ENCODE measurements at regions not wholly inside any gene's neighbourhood (a gene's known extent, or its start where the extent isn't known, plus 50 kb on each side); places are given as distances from the start of the nearest gene placed in this dataset.

DNA sequence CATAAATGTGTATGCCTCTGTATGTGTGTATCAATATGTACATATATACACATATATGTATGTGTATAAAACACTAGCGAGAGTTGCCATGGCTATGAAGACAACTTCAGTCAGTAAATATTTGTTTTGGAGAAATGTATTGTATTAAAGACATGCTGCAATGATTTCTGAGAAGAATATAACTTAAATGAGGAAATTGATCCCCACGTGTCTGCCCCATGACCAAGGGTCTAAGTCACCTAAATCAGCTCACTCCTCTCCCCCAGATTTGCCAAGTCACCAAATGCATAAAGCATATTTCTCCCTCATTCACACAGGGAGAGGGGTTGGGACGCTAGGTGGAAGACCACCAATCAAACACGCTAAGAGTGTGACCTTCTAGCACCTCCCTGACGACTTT lies 58.3 kb upstream of the LYST start:
- no peak overlapping the region for H3K4me3 ChIP-seq

DNA sequence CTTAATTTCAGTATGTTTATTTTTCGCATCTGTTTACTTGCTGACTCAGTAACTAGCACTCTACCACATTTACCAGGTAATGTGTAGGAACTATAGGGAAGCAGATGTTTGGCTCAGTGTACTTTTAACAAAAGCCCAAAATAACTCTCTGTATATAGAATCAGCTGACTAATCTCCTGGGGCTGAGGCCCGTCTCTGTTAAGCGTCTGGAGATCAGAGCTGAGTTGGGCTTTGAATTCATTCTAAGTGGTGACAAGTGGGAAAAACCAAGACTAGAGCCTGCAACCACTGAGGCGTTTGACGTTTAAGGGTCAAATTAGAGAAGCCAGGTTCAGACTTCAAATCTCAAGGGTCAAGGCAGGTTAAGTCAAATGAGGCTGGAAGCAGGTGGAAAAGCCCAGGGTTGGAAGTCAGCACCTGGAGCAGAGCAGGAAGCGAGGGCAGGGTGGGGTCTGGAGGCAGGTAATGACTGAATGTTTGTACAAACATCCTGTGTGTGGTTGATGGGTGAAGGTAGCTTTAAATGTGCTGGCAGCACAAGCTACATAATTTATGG lies 56.8 kb upstream of the LYST start:
- H3K4me3 ChIP-seq: no peak overlapping the region
- peak overlapping the region in 15 of 21 experiments; percentile 4 to 71 (median 46) for H3K27ac ChIP-seq

More for the DNA sequence above, 58.3 kb upstream of the LYST start:
- no peak overlapping the region for H3K27ac ChIP-seq

DNA sequence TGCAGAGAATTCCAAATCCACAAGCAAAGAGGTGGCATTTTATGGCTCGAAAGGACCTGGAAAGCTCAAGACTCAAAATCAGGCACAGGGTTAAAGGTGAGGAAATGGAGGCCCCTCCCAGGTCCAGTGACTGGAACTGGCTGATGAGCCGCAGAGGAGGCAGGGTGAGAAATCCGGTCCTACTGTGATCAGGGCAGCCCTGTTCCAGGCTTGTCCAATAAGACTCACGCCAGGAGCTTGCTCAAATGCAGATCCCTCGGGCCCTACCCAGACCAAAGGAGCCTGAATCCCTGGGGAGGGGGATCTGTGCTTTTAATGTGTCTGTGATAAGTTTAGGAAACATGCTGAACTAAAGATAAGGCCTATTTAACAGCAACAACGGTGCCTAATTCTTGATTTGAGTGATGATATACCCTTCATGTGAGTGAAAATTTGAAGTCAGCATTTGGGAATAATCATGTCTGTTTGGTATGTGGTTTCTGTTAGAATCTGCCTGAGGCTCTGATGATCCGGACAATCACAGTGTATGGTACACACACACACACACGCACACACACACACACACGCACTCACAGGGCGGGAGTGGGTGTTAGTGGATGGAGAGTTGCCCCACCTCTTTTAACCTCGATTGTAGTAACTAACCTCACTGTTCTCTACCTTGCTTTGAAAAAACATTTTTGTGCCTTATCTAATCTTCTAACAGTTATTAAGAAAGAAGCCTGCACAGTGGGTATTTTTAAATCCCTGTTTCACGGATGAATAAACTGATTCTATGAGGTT lies 54.1 kb upstream of the LYST start:
- no peak overlapping the region for H3K4me3 ChIP-seq
- peak overlapping the region in 20 of 21 experiments; percentile 45 to 90 (median 72) for H3K27ac ChIP-seq

DNA sequence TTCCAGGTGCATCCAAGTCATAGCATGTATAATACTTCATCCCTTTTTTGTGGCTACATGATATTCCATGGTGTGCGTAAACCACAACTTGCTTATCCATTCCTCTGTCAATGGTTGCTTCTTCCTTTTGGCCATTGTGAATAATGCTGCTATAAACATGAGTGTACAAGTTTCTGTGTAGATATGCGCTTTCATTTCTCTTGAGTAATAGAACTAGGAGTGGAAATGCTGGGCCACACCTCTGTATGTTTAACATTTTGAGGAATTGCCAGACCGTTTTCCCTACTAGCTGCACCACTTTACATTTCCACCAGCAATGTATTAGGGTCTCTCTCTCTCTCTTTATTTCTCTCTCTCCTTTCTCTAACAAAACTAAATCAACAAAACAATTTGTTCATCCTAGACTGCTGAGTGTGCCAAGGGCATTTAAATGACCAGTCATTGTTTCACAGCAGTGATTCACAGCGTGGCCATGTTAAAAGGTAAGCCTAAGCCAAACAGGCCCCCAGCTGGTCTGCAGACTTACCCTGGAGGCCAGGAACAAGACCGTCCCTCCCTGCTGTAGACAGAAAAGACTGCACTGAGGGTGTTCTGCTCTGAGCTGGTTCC lies 53.2 kb upstream of the LYST start:
- no peak overlapping the region for H3K4me3 ChIP-seq
- peak overlapping the region in 20 of 21 experiments; percentile 45 to 90 (median 72) for H3K27ac ChIP-seq

DNA sequence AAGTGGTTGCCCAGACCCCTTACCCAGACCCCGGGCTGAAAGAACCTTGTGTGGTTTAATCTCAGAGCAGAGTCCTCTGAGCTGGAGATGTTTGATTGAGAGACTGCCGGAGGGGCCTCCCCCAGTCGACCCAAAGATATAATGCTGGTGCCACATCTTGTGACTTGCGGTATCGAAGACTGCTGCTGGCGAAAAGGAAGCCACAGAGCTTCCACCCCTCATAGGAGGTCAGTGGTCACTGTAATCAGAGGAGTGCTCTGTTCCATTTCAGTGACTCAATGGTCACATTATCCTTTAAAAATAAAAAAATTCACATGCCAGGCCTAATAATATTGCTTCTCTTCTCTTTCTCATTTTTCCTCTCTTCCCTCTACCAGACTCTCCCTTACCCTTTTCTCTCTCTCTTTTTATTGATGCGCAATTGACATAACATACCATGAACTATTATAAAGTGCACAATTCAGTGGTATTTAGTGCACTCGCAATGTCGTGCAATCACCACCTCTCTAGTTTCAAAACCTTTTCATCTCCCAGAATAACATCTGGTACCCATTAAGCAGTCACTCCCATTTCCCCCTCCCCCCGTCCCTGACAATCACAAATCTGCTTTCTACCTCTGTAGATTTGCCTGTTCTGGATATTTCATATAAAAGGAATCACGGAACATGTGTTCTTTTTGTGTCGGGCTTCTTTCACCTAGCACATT lies 52.6 kb upstream of the LYST start:
- H3K27ac ChIP-seq: peak overlapping the region in 20 of 21 experiments; percentile 43 to 90 (median 78)
- H3K4me3 ChIP-seq: no peak overlapping the region

DNA sequence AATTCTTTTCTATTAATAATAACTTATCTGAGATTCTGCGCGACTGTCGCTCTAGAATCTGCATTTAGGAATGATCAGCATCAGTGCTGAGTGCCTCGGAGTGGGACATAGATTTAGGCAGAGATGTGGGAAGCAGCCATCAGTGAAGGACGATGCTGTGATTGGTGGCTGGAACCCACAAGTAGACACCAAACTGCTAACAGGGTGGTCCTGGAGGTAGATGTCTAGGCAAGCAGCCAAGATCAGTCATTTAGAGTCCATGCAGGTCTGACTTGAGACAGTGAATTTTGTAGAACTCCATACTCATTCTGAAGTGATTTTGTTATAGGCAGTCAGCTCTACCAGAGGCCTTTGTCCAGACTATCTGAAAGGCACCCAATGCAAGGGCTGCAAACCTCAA lies 51.8 kb upstream of the LYST start:
- H3K27ac ChIP-seq: peak overlapping the region in 19 of 21 experiments; percentile 35 to 90 (median 80)

DNA sequence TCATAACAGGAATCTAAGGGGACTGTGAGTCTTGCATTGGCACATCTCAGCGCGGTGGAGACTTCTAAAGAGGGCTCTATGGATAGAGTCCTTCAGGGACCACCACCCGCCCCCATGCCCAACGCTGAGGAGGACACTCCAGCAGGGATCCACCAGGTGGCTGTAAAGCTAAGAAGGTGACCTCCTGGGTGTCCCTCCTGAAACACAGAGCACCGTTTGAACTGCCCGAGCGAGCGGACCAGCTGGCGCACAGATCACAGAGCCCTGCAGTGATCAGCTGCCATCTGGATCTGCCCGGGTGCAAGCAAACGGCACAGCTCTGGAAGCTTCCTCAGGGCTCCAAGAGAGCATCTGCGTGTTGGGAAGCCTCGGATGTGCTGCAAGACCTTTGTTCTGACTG lies 51.3 kb upstream of the LYST start:
- peak overlapping the region in 20 of 21 experiments; percentile 35 to 90 (median 80) for H3K27ac ChIP-seq
- no peak overlapping the region for H3K4me3 ChIP-seq

More for the DNA sequence above, 51.8 kb upstream of the LYST start:
- no peak overlapping the region for H3K4me3 ChIP-seq

DNA sequence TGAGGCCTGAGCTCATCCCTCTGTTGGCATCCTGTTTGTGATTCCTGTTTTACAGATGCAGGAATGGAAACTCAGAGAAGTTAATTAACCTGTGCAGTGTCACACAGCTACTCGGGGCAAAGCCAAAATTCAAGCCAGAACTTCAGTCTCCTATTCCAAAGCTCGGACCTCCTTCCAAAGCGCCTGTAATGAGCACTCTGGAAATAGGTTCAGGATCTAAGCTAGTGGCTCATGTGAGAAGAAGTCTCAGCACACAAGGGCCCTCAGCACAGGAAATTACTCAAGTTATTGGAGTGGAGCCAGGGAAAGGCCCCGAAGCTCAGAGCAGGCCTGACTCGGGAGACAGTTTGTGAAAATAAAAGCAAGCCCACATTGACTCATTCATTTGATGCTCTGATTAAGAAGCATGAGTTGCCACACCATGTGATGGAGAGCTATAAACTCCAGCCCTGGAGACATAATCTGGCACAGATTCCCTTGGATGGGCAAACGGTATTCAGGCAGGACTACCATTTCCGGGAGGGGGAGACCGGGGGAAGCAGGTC lies 50.6 kb upstream of the LYST start:
- Histone ChIP-seq H3K27ac (peak overlapping the region in 20 of 21 experiments; percentile 21 to 90 (median 80)), H3K4me3 (no peak overlapping the region)
